ENCODE measurements at regions not wholly inside any gene's neighbourhood (a gene's known extent, or its start where the extent isn't known, plus 50 kb on each side); places are given as distances from the start of the nearest gene placed in this dataset.

- H3K27me3 ChIP-seq, result no peaks in the 10 kb centered on the region
Measured at GRCh38 chr4:121277194-121278105, 103.4 kb downstream of the QRFPR start.

GRCh38 chr4:121273191-121273590 is 107.6 kb downstream of the QRFPR start:
- Histone ChIP-seq H3K9ac (no peak overlapping the region), H3K27ac (no peak overlapping the region), H3K9me3 (no peaks in the 10 kb centered on the region), H3K4me3 (no peak overlapping the region), H3K4me1 (no peaks in the 10 kb centered on the region), H4K20me1 (no peaks in the 10 kb centered on the region), H3K27me3 (no peaks in the 10 kb centered on the region), H3K36me3 (no peaks in the 10 kb centered on the region), H3K4me2 (no peak overlapping the region)
- TF ChIP-seq Cebpa-rat (IDR thresholded peaks at IDR 0.05), result no peak

More at GRCh38 chr4:121277194-121278105, 103.4 kb downstream of the QRFPR start:
- Histone ChIP-seq H3K27ac (no peak overlapping the region), H3K36me3 (no peaks in the 10 kb centered on the region), H3K9me3 (no peaks in the 10 kb centered on the region), H4K20me1 (no peaks in the 10 kb centered on the region), H3K4me2 (no peak overlapping the region), H3K9ac (no peak overlapping the region), H3K4me1 (no peaks in the 10 kb centered on the region), H3K4me3 (no peak overlapping the region)
- TF ChIP-seq Cebpa-rat (IDR thresholded peaks at IDR 0.05), result no peak

GRCh38 chr4:121272526-121272925 is 108.3 kb downstream of the QRFPR start:
- Histone ChIP-seq H3K27me3 (no peaks in the 10 kb centered on the region), H3K4me1 (no peaks in the 10 kb centered on the region), H3K9me3 (no peaks in the 10 kb centered on the region), H3K36me3 (no peaks in the 10 kb centered on the region), H3K9ac (no peak overlapping the region), H4K20me1 (no peaks in the 10 kb centered on the region), H3K4me2 (no peak overlapping the region), H3K4me3 (no peak overlapping the region), H3K27ac (no peak overlapping the region)
- no peak for TF ChIP-seq Cebpa-rat (IDR thresholded peaks at IDR 0.05)

GRCh38 chr4:121270389-121270788 is 106.3 kb upstream of the TNIP3 start:
- Histone ChIP-seq H4K20me1 (no peaks in the 10 kb centered on the region), H3K27ac (no peak overlapping the region), H3K36me3 (no peaks in the 10 kb centered on the region), H3K9ac (no peak overlapping the region), H3K9me3 (no peaks in the 10 kb centered on the region), H3K4me3 (no peak overlapping the region), H3K27me3 (no peaks in the 10 kb centered on the region), H3K4me2 (no peak overlapping the region), H3K4me1 (no peaks in the 10 kb centered on the region)
- no peak for TF ChIP-seq Cebpa-rat (IDR thresholded peaks at IDR 0.05)

- no peaks in the 10 kb centered on the region for H4K20me1 ChIP-seq
- TF ChIP-seq Cebpa-rat (IDR thresholded peaks at IDR 0.05), result no peak
- H3K36me3 ChIP-seq, result no peaks in the 10 kb centered on the region
- H3K4me3 ChIP-seq, result no peak overlapping the region
- no peaks in the 10 kb centered on the region for H3K4me1 ChIP-seq
- H3K9me3 ChIP-seq, result no peaks in the 10 kb centered on the region
- H3K9ac ChIP-seq, result no peak overlapping the region
- H3K27ac ChIP-seq, result no peak overlapping the region
- H3K27me3 ChIP-seq, result no peaks in the 10 kb centered on the region
- H3K4me2 ChIP-seq, result no peak overlapping the region
Measured at GRCh38 chr4:121269001-121269400, 104.9 kb upstream of the TNIP3 start.

GRCh38 chr4:121266982-121267381 is 102.9 kb upstream of the TNIP3 start:
- Histone ChIP-seq H3K4me3 (no peak overlapping the region), H3K36me3 (no peaks in the 10 kb centered on the region), H3K9ac (no peak overlapping the region), H4K20me1 (no peaks in the 10 kb centered on the region), H3K27ac (no peak overlapping the region), H3K9me3 (no peaks in the 10 kb centered on the region), H3K4me1 (no peaks in the 10 kb centered on the region), H3K4me2 (no peak overlapping the region), H3K27me3 (no peaks in the 10 kb centered on the region)
- no peak for TF ChIP-seq Cebpa-rat (IDR thresholded peaks at IDR 0.05)

GRCh38 chr4:121256887-121257466 is 92.9 kb upstream of the TNIP3 start:
- H3K4me1 ChIP-seq, result no peaks in the 10 kb centered on the region
- no peaks in the 10 kb centered on the region for H3K27me3 ChIP-seq
- H3K4me3 ChIP-seq, result no peak overlapping the region
- no peak for TF ChIP-seq Cebpa-rat (IDR thresholded peaks at IDR 0.05)
- no peak overlapping the region for H3K4me2 ChIP-seq
- H3K27ac ChIP-seq, result no peak overlapping the region
- H3K9ac ChIP-seq, result no peak overlapping the region
- no peaks in the 10 kb centered on the region for H4K20me1 ChIP-seq
- no peaks in the 10 kb centered on the region for H3K36me3 ChIP-seq
- no peaks in the 10 kb centered on the region for H3K9me3 ChIP-seq

GRCh38 chr4:121255986-121256750 is 92.0 kb upstream of the TNIP3 start:
- no peak overlapping the region for H3K27ac ChIP-seq
- no peaks in the 10 kb centered on the region for H3K9me3 ChIP-seq

GRCh38 chr4:121253961-121254360 is 89.8 kb upstream of the TNIP3 start:
- Histone ChIP-seq H3K4me3 (no peak overlapping the region), H3K9me3 (no peaks in the 10 kb centered on the region), H3K27ac (no peak overlapping the region), H3K9ac (no peak overlapping the region), H3K36me3 (no peaks in the 10 kb centered on the region), H3K27me3 (no peaks in the 10 kb centered on the region), H3K4me2 (no peak overlapping the region), H3K4me1 (peaks cover under 1% of the 10 kb centered on the region; the same call in 1 of the 2 replicates), H4K20me1 (no peaks in the 10 kb centered on the region)
- TF ChIP-seq Cebpa-rat (IDR thresholded peaks at IDR 0.05), result no peak

More at GRCh38 chr4:121255986-121256750, 92.0 kb upstream of the TNIP3 start:
- Histone ChIP-seq H3K9ac (no peak overlapping the region), H3K4me1 (no peaks in the 10 kb centered on the region), H3K4me2 (no peak overlapping the region), H3K27me3 (no peaks in the 10 kb centered on the region), H4K20me1 (no peaks in the 10 kb centered on the region), H3K36me3 (no peaks in the 10 kb centered on the region), H3K4me3 (no peak overlapping the region)
- TF ChIP-seq Cebpa-rat (IDR thresholded peaks at IDR 0.05), result no peak

Data from BLaER1 (cell line).